ENCODE measurements at regions not wholly inside any gene's neighbourhood (a gene's known extent, or its start where the extent isn't known, plus 50 kb on each side); places are given as distances from the start of the nearest gene placed in this dataset.

DNA sequence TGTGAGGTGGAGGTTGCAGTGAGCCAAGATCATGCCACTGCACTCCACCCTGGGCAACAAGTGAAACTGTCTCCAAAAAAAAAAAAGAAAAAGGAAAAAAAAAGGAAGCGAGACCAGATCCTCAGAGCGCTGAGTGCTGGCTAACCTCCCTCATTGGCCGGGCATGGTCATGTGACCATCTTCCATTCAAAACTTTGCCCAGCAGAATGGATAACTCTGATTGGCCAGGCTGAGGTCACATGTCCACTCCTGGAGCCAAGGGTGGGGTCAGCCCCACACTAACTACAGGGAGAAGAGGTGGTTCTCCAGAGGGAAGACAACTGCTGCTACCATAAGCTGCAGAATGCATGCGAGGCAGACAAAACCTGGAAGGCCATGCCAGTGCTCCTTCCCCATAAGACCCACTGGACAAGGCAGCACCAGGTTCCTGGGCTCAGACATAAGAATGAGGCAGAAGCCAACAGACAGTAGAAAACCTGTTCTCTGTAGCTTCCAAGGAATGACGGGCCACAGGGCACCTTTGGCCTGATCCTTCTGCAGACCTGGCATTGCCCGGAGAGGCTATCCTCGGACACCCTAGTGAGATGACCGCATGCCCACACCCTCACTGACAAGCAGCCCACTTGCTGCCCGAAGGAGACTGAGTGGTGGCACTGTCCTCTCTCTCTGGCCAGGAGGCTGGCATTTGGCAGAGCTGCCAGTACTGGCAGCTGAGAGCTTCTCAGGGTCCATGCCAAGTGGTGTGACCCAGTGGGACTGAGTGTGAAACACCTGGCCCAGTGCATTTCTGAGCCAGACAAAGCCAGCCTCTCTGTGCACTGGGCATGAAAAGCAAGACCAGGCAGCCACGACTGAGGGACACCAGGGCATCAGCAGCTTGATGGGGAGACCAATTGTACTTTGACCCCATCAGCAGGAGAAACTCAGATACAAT, 311.9 kb upstream of the SULF2 start:
- no peak for DNase-seq

DNA sequence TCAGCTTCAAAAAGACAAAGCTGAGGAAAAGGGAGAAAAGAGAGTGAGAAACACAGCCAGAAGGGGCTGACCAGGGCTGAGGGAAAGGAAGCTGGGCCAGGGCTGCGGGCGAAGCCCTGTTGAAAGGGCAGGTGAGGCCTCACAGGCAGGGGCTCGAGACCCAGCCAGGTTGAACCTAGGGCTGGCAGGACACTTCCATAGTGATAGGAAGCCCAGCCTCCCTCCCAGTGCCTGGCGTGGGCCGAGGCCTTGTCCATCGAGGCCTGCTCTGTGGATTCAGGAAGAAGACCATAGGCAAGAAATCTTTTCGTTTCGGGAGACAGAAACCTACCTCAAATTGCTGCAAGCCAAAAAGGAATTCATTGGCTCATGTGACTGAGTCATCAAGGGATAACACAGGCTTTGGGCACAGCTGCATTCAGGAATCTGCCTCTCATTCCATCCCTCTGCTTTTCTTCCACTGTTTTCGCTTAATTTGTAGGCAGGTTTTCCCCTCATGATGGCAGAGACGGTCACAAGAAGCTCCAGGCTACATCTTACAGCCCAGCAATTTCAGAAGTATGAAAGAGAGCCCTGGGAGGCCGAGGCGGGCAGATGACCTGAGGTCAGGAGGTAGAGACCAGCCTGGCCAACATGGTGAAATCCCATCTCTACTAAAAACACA, 311.1 kb upstream of the SULF2 start:
- no peak for DNase-seq

DNA sequence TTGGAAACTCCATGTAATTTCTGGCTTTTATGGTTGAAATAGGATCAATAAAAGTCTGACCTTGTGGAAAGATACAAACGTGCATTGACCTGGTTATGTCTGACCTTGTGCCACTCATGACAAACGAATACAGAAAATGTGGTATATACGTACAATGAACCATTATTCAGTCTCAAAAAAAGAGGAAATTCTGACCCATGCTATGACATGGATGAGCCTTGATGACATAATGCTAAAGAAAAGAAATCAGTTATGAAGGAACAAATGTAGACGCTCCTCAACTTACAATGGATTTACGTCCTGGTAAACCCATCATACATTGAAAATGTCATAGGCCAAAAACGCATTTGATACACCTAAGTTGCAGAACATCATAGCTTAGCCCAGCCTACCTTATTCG, 309.7 kb upstream of the SULF2 start:
- no peak for DNase-seq

DNA sequence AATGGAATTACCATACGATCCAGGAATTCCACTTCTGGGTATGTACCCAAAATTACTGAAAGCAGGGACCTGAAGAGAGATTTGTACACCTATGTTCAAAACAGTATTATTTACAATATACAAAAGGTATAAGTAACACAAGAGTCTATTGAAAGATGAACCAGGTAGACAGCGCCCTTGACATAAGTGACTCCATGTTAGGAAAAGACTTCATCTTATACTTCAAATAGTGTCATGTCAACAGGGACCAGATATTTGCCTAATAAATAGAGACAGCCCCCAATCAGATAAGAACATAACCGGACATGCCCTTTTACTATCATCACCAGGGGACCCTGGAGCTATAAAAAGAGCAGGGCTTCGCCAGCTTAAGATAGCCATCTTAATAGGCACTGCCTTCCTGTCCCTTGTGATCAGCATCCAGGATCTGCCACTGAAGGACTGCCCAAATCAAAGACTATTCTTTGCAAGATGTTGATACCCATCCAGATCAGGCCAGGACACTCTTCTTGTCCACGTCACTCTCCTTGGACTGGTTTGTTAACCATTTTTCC, 309.0 kb upstream of the SULF2 start:
- DNase-seq: no peak

DNA sequence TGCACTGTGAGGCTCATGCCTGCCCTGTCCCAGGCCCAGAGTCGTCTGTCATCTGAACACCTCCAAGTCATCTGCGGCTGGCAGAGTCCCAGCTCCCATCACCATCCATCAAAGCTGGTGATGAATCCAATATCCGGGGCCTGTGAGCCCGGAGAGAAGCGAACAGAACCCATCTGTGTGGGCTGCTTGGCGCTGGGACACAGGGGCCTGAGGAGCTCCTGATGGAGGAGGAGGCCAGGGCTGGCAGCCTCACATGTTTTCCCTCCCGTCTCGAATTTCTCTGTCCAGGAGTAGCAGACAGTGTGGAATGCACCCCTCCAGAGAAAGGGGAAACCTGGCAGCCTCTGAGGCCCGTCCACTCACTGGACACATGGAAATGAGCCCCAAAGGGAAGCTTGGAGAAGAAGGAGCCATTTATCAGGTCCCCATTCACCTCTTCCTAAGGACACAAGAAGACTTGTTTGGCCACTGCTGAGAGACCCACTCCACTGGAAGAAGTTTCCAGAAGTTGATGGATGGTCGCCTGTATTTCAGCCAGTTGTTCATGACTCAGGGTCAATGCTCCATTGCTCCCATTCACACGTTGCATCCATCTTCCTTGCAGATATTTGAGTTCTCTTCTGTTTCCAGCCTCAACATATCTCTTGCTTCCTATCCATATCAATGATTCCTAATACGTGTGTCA, 307.5 kb upstream of the SULF2 start:
- no peak for DNase-seq

DNA sequence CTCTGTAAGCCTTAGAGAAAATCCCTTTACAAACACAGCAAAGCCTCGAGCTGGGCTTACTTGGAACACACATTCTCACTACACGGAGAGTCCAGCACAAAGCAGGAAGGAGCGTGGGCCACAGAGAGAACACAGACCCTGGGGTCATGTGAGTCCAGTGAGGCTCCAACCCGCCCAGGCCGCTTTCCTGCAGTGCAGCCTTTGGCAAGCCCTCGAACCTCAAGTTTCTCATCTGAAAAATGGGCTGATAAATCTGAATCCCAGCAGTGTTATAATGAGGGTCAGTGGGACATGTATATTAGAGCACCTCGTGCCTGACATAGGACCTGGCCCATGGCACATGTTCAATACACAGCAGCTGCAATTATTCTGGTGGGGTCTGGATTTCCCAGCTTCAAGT, 305.5 kb upstream of the SULF2 start:
- no peak for DNase-seq

DNA sequence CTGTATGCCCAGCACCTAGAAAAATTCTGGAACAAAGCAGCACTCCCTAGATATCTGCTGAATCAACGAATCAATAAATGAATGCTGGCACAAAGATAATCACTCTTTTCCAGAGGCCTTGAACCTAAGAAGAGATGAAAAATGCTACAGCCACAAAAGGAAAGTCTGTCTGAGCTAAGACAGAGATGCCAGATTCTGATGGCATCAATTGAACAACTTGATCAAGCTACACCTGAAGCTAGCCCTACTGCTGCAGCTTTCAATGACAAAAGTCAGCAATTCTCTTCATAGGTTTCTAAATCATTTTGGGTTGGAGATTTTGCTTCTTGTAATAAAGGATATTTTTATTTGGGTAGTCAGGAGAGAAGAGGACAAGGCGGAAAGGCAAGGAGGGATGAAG, 305.0 kb upstream of the SULF2 start:
- DNase-seq: no peak

DNA sequence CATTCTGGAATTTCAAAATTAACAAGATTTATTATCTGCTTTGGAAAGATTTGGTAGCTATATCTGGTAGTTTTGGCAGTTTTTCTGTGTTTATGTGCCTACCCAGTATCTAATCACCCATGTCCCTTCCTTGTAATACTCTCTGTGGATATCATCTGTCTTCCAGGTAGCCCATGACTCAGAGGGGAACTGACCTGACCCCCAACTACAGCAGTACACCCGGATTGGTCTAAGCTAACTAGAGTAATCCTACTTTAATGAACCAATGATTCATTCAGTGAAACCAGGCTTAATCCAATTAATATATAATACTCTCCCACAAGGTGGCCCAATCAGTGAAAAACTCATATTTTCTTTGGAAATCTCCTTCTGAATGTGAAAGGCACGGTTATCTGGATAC, 295.3 kb upstream of the SULF2 start:
- no peak for DNase-seq

DNA sequence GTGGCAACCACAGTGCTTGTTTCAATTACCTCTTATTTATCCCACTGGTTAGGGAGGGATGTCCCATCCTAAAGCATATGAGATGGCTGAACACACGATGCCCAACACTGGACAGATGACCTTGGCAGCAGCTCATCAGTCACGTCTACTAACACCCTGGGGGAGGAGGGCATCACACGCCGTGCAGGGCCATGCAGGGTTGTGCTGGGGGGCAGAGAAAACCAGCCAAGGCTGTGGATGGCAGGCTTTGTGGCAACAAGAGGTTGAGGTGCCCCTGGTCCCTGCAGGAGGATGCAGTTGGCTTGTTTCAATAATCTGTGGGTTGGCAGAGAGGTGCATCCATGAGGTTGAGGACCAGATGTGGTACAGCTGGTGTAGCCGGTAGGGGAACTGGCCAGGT, 293.7 kb upstream of the SULF2 start:
- DNase-seq: no peak

DNA sequence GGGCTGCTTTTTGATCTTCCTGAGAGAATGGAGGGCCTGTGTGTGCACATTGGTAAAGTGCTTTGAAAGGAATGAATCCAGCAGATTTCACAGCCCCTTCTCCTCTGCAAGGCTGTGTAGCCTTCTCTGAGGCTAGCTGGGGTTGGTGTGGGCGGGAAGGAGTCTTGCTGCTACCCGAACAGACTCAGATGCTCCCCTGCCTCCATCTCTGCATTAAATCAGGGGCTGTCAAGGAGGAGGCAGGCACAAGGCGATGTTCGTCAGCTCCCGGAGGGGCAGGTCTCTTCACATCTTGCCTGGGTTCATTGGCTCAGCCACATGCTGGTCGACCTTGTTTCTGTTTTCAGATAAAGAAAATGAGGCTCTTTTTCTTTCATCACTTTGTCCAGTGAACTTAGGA, 291.5 kb upstream of the SULF2 start:
- DNase-seq: no peak

DNA sequence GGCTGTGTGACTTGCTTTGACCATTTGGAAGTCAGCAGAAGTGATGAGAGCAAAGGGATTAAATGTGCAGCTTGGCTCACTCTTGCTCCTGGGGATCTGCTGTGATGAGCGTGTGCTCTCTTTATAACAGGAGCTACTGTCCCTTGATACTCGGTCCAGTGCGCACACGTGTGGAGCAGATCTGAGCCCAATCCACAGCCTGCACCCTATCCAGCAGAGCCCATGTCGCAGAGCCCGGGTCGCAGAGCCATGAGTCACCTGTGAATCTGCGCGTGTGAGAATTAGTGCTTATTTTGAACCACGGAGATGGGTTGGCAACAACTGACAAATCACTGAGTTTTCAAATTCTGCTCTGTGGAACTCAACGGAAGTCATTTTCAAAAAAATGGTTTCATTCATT, 291.0 kb upstream of the SULF2 start:
- DNase-seq: no peak

DNA sequence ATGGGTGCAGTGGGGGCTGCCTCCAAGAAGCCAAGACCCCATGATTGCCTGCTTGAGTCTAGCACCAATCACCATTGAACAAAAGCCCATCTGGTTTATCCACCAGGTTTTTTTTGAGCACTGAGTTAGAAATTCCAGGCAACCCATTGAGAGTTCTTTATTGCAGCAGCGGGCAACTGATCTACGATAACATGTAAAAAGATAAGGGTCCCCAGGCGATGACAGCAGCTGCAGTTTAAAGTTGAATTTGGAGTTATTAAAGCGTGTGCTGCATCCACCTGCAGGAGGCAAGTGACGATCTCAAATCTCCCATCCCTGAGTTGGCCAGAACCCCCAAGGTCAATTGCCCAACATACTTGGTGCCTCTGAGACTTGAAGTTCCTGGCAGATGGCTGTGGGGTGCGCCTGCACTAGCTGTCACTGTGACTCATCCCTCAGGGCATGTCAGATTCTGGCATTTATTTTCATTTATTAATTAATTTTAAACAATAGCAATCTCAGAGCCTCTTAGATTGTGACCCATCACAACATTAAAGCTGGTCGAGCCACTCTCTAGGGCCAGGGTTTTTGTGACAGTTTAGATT, 290.4 kb upstream of the SULF2 start:
- no peak for DNase-seq

DNA sequence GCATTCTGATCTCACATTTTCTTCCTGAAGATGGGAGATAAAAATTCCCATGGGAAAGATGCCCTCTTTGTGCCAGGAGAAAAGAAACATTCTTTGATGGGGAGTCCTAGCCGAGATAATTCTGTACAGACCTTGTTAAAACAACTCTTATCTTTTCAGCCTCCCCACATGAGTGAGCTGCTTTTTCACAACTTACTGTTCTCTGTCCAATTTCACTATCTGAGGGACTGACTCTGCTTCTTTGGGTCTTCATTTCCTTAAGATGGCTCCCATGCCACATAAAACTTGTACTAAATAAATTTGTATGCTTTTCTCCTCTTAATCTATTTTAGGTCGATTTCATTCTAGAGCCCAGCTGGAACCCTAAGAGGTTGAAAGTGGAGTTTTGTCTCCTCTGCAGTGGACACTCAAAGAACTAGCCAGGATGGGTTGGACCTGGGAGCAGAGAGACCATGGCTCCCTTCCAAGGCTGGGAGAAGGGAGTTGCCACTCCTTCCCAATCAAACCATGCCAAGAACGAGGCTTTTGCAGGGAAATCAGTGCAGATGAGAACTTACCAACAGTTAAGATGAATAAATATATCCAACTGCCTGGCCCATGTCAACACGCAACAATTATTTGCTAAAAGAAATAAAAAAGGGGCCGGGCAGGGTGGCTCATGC, 285.8 kb upstream of the SULF2 start:
- DNase-seq: no peak

DNA sequence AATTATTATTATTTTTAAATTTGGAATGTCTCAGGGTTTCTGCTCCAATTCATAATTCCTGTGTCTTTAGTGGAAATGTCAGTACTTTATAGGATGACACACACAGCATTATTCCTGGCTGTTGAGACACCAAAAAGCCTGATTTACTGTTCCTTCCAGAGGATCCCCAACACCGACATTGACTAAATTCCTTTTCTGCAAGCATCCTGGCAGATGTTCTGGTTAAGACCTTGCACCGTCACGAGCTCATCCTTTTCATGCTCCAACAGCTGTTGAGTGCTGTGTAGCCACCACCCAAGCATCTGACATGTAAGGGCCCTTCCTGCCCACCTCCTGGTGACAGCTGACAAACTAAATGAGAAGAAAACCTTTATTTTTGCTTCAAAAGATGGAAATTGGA, 284.3 kb upstream of the SULF2 start:
- DNase-seq: no peak

DNA sequence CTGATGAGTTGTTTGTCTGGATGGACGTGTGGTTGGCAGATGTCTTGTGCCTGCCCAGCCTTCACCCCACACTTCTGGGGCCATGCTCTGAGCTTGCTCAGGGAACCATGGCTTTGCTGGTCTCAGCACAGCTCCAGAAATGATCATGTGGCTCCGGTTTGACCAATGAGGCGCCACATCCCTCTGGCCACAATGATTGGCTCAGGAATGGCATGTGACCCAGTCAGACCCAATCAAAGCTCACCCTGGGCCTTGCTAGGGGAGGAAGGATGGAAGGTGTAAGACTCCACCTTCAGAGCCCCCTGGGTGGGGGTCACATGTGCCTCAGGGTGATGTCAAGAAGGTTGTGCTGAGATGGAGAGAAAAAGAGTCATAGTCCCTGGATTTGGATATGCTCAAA, 281.6 kb upstream of the SULF2 start:
- no peak for DNase-seq

DNA sequence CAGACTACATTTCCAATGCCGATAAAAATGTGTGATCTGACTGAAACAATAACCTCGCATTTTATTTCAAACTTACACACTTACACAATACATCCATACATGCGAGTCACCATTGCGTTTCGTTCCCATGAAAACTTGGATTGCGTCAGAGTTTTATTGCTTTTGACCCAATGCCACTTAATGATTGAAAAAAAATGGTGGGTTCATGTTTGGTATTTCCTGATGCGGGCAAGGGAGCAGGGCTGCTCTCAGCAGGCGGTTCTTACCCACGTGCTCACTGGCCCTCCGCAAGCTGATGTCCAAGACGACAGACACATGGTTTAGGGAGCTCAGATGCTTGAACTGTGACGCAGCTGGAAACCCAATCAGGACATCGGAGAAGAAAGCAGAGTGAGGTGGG, 281.0 kb upstream of the SULF2 start:
- no peak for DNase-seq

DNA sequence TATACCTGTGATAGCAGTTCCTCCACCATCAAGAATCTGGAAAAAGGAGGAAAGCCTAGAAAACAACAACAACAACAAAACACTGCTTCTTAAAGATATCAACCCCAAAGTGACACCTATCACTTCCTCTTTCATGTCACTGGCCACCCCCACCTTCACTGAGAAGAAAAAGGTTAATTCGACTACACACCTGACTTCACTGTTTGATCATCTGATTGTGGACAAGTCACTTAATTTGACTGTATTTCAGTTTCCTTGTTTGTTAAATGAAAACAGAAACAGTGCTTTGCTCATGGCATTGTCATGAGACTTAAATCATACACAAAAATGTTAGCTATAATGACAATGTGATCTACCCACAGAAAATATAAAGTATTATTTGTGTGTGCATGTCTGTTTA, 280.6 kb upstream of the SULF2 start:
- DNase-seq: no peak

DNA sequence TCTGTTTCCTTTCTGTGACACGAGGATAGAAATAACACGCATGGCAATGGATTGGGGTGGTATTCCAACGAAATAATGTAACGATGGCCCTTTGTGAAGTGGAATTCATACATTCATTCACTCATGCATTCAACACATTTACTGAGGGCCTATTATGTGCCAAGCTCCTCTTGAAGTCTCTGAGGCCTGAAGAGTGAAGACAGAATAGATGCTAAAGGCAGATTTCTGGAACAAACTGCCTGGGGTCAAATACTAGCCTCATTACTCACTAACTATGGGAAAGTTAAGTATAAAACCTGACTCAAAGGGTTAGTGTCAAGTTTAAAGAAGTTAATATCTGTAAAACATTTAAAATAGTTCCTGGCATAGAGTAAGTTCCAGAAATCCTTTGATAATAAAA, 279.6 kb upstream of the SULF2 start:
- no peak for DNase-seq

DNA sequence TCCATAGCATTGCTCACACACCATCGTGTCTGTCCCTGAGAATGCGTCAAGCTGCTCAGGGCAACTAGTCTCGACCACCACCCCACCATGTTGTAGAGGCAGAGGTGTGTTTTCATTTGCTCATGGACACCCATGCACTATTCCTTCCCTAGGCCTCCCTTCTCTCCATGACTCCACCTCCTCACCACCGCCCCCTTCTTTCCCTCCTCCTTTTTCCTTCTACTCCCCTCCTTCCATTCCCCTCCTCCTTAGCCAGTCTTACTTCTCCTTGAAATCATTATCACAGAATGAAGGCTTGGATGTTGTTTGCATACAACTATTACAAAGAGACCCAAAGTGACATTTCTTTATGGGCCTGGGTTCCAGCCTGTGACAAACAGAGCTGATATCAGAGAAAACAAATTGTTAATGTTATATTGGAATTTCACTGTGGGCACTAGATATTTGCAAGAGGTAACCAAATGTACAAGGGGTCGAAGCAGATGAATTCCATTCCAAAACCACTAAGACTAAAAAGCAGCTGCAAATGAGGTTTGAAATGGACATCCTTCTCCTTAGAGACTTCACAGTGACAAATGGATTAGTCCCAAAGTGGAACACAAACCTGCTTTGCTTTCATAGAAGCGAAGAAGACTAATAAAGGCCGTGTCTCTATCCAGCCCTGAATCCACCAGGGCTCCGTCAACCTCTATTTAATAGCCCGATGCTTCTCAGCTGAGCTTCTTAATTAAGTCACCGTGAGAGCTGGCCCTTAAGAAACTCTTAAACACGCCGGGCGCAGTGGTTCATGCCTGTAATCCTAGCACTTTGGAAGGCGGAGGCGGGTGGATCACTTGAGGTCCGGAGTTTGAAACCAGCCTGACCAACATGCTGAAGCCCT, 275.8 kb upstream of the SULF2 start:
- DNase-seq: no peak

DNA sequence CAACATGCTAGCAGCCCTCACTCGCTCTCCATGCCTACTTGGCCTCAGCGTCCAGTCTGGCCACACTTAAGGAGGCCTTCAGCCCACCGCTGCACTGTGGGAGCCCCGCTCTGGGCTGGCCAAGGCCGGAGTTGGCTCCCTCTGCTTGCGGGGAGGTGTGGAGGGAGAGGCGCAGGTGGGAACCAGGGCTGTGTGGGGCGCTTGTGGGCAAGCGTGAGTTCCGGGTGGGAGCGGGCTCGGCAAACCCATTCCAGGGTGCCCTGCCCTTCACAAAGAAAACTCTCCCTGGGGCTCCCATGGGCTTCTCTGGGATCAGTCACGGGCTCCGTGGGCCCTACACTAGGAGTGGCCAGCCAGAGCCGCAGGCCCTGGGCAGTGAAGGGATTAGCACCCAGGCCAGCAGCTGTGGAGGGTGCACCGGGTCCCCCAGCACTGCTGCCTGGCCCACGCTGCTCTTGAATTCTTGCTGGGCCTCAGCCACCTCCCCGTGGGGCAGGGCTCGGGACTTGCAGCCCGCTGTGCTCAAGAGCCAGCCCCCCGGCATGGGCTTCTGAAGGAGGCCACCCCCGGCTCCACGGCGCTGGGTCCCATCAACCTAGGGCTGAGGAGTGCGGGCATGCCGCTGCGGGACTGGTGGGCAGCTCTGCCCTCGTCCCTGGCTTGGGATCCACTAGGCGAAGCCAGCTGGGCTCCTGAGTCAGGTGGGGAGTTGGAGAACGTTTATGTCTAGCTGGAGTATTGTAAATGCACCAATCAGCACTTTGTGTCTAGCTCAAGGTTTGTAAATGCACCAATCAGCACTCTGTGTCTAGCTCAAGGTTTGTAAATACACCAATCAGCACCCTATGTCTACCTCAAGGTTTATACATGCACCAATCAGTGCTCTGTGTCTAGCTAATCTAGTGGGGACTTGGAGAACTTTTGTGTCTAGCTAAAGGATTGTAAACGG, 273.6 kb upstream of the SULF2 start:
- no peak for DNase-seq
